H1 (cell line): ENCODE measurements at regions not wholly inside any gene's neighbourhood (a gene's known extent, or its start where the extent isn't known, plus 50 kb on each side); places are given as distances from the start of the nearest gene placed in this dataset.

Source experiments
- CTCF ChIA-PET: fragments of 300-600 bp; sonication (Branson Sonifier 250); formaldehyde crosslinking; loops from one replicate; lab custom pipeline; 2021; ENCODE audit not compliant: partially characterized antibody; lab: Charles Lee
- POLR2A ChIA-PET: fragments of 300-600 bp; sonication (Branson Sonifier 250); formaldehyde crosslinking; loops from one replicate; lab custom pipeline; 2021; ENCODE audit warnings: inconsistent platforms; ENCODE audit not compliant: partially characterized antibody; lab: Charles Lee
- DNase-seq, 2 experiments: peaks; one replicate each; pipeline versions ENCODE4 v3.0.0 to v3.0.0-alpha.2; 2010 to 2022; ENCODE audit warnings: low spot score in 2 of 2, low read depth in 1 of 2, mixed read lengths in 1 of 2
- FAIRE-seq: peaks from 2 replicates; lab custom pipeline; 2011; peaks lifted over from hg19 to GRCh38; lab: Jason Lieb, UNC
- H2AFZ ChIP-seq: 2 replicates; pipeline ENCODE4 v1.8.1; 2012; ENCODE audit warnings: low read length, inconsistent platforms
- H2AK5ac ChIP-seq: 2 replicates; pipeline ENCODE4 v1.6.1; 2013; ENCODE audit warnings: low read depth, low read length
- H2BK120ac ChIP-seq: replicated peaks from 2 replicates; pipeline ENCODE3; 2013; ENCODE audit warnings: low read depth, low read length, inconsistent platforms
- H2BK12ac ChIP-seq: 2 replicates; pipeline ENCODE4 v1.6.1; 2013; ENCODE audit warnings: low read depth, low read length
- H2BK15ac ChIP-seq: 2 replicates; pipeline ENCODE4 v1.6.1; 2013; ENCODE audit warnings: low read length
- H2BK20ac ChIP-seq: 2 replicates; pipeline ENCODE4 v1.6.1; 2013; ENCODE audit warnings: low read length
- H2BK5ac ChIP-seq: 2 replicates; pipeline ENCODE4 v1.6.1; 2013; ENCODE audit warnings: low read depth, low read length
- H3K14ac ChIP-seq: 2 replicates; pipeline ENCODE4 v1.6.1; 2013; ENCODE audit warnings: inconsistent platforms; ENCODE audit not compliant: insufficient read length
- H3K18ac ChIP-seq: 2 replicates; pipeline ENCODE4 v1.6.1; 2013; ENCODE audit warnings: low read length; ENCODE audit errors: extremely low read depth
- H3K23ac ChIP-seq: 2 replicates; pipeline ENCODE4 v1.6.1; 2013; ENCODE audit warnings: inconsistent platforms; ENCODE audit not compliant: insufficient read length
- H3K23me2 ChIP-seq: 2 replicates; pipeline ENCODE4 v1.6.1; 2013; ENCODE audit warnings: low read depth, low read length
- H3K27ac ChIP-seq: 2 replicates; pipeline ENCODE4 v1.6.1; 2011; ENCODE audit warnings: low read depth, low read length, inconsistent platforms
- H3K27me3 ChIP-seq, 4 experiments: replicated peaks in 1 of 4; 1 replicate in 1 of 4; 2 replicates in 3 of 4; pipeline versions ENCODE4 v1.6.1 to v1.8.1; 2011 to 2013; ENCODE audit warnings: low read length in 3 of 4, mild to moderate bottlenecking in 3 of 4, inconsistent platforms in 2 of 4, mixed read lengths in 2 of 4, moderate library complexity in 1 of 4; ENCODE audit not compliant: control insufficient read depth in 3 of 4, insufficient read depth in 3 of 4; ENCODE audit errors: extremely low read depth in 1 of 4
- H3K36me3 ChIP-seq, 4 experiments: 2 replicates each; pipeline versions ENCODE4 v1.6.1 to v1.8.1; 2011 to 2013; ENCODE audit warnings: mild to moderate bottlenecking in 4 of 4, low read length in 3 of 4, moderate library complexity in 2 of 4, control low read depth in 1 of 4, inconsistent platforms in 1 of 4; ENCODE audit not compliant: insufficient read depth in 4 of 4, control insufficient read depth in 2 of 4
- H3K4ac ChIP-seq: replicated peaks from 2 replicates; pipeline ENCODE3; 2013; ENCODE audit warnings: low read length, low read depth, mixed read lengths, inconsistent platforms; ENCODE audit not compliant: insufficient read length
- H3K4me1 ChIP-seq, 4 experiments: replicated peaks in 1 of 4; 1 replicate in 1 of 4; 2 replicates in 3 of 4; pipeline versions ENCODE4 v1.6.1 to v1.8.1; 2011 to 2013; ENCODE audit warnings: low read length in 3 of 4, inconsistent platforms in 2 of 4, mixed read lengths in 1 of 4; ENCODE audit not compliant: insufficient read depth in 4 of 4, control insufficient read depth in 3 of 4
- H3K4me2 ChIP-seq, 2 experiments: 2 replicates each; pipeline versions ENCODE4 v1.6.1 to v1.8.1; 2011 to 2013; ENCODE audit warnings: low read depth in 2 of 2, low read length in 2 of 2, control low read depth in 1 of 2, inconsistent platforms in 1 of 2, mild to moderate bottlenecking in 1 of 2; ENCODE audit not compliant: insufficient read depth in 1 of 2
- H3K4me3 ChIP-seq, 4 experiments: fragments of 200-600, 300-600 bp in 1 of 4; sonication (generic), shearing (Covaris generic), sonication (Bioruptor Twin) in 1 of 4; 2 replicates each; pipeline versions ENCODE4 v1.5.1 to v1.8.1; 2011 to 2016; ENCODE audit warnings: low read length in 4 of 4, low read depth in 3 of 4, control low read depth in 2 of 4, inconsistent platforms in 2 of 4, mild to moderate bottlenecking in 2 of 4, mixed read lengths in 1 of 4, moderate library complexity in 1 of 4; ENCODE audit not compliant: insufficient read depth in 2 of 4; ENCODE audit errors: extremely low read depth in 1 of 4
- H3K56ac ChIP-seq: replicated peaks from 2 replicates; pipeline ENCODE3; 2013; ENCODE audit warnings: low read depth, mild to moderate bottlenecking, mixed read lengths, low read length, inconsistent platforms; ENCODE audit not compliant: insufficient read length
- H3K79me1 ChIP-seq: 2 replicates; pipeline ENCODE4 v1.6.1; 2013; ENCODE audit warnings: low read depth, low read length, control low read depth
- H3K79me2 ChIP-seq, 2 experiments: 2 replicates each; pipeline versions ENCODE4 v1.6.1 to v1.8.1; 2012 to 2013; ENCODE audit warnings: low read length in 2 of 2, mild to moderate bottlenecking in 2 of 2, inconsistent platforms in 1 of 2; ENCODE audit not compliant: insufficient read depth in 2 of 2, control insufficient read depth in 1 of 2
- H3K9ac ChIP-seq, 4 experiments: replicated peaks in 1 of 4; 1 replicate in 1 of 4; 2 replicates in 3 of 4; pipeline versions ENCODE4 v1.6.1 to v1.8.1; 2011 to 2013; ENCODE audit warnings: low read depth in 3 of 4, low read length in 3 of 4, control low read depth in 2 of 4, mild to moderate bottlenecking in 2 of 4, moderate library complexity in 2 of 4, inconsistent platforms in 1 of 4; ENCODE audit errors: extremely low read depth in 1 of 4
- H3K9me3 ChIP-seq, 2 experiments: 2 replicates each; pipeline versions ENCODE4 v1.6.1 to v1.8.1; 2012 to 2013; ENCODE audit warnings: mild to moderate bottlenecking in 2 of 2, moderate library complexity in 2 of 2, control low read depth in 1 of 2, inconsistent platforms in 1 of 2, low read depth in 1 of 2, low read length in 1 of 2, mixed read lengths in 1 of 2; ENCODE audit not compliant: insufficient read depth in 2 of 2
- H4K20me1 ChIP-seq, 2 experiments: replicated peaks in 1 of 2; 2 replicates each; pipeline versions ENCODE3 to v1.8.1; 2011 to 2013; ENCODE audit warnings: inconsistent platforms in 2 of 2, low read length in 2 of 2, mild to moderate bottlenecking in 1 of 2; ENCODE audit not compliant: insufficient read depth in 2 of 2, control insufficient read depth in 1 of 2
- H4K5ac ChIP-seq: 2 replicates; pipeline ENCODE4 v1.6.1; 2013; ENCODE audit warnings: low read length, low read depth, mixed read lengths, inconsistent platforms; ENCODE audit not compliant: insufficient read length
- H4K8ac ChIP-seq: 2 replicates; pipeline ENCODE4 v1.8.0; 2013; ENCODE audit warnings: mild to moderate bottlenecking, moderate library complexity, low read length, inconsistent platforms; ENCODE audit not compliant: insufficient read depth; ENCODE audit errors: extremely low read depth
- H4K91ac ChIP-seq: replicated peaks from 2 replicates; pipeline ENCODE3; 2013; ENCODE audit warnings: low read length, mixed read lengths, inconsistent platforms; ENCODE audit not compliant: insufficient read length
- CEBPB ChIP-seq: IDR thresholded peaks from 2 replicates; pipeline ENCODE4 v1.6.1; 2012; ENCODE audit warnings: low read depth, low read length
- KDM5A ChIP-seq: fragments of 200-600 bp; IDR thresholded peaks from 2 replicates; pipeline ENCODE4 v1.7.1; 2012; ENCODE audit warnings: mild to moderate bottlenecking, low read length, inconsistent platforms, mixed read lengths
- POLR2A ChIP-seq, 2 experiments: IDR thresholded peaks; 1 replicate in 1 of 2; 2 replicates in 1 of 2; pipeline ENCODE4 v1.6.1; 2011; ENCODE audit warnings: low read depth in 2 of 2, low read length in 2 of 2, mild to moderate bottlenecking in 2 of 2; ENCODE audit errors: control extremely low read depth in 1 of 2
- SP4 ChIP-seq: IDR thresholded peaks from 2 replicates; pipeline ENCODE4 v1.6.1; 2012; ENCODE audit warnings: low read length, inconsistent platforms
- WGBS, 2 experiments: shearing (Covaris generic) in 1 of 2; methylation state at CpG; one replicate each; pipeline versions ENCODE4 v1.1.6 to v1.1.7; 2013 to 2015; ENCODE audit warnings: low lambda C conversion rate in 2 of 2, mixed read lengths in 2 of 2, inconsistent platforms in 1 of 2, low coverage in 1 of 2, missing lambda C conversion rate in 1 of 2; ENCODE audit not compliant: insufficient replicate concordance in 2 of 2, insufficient coverage in 1 of 2, insufficient read length in 1 of 2; ENCODE audit errors: extremely low coverage in 1 of 2, missing lambda C conversion rate in 1 of 2; 5-methylcytosine and 5-hydroxymethylcytosine counted together

- Histone ChIP-seq H3K27me3 (no peaks in the 10 kb centered on the region), H3K4me2 (no peak overlapping the region), H3K27ac (no peak overlapping the region), H4K20me1 (no peaks in the 10 kb centered on the region), H3K9me3 (no peaks in the 10 kb centered on the region), H2AK5ac (no peak overlapping the region), H3K79me1 (no peaks in the 10 kb centered on the region), H3K9ac (no peak overlapping the region), H2AFZ (no peak overlapping the region), H3K23ac (no peak overlapping the region), H3K79me2 (no peaks in the 10 kb centered on the region), H4K91ac (no peak overlapping the region), H3K23me2 (no peaks in the 10 kb centered on the region), H2BK120ac (no peak overlapping the region), H3K4ac (no peak overlapping the region), H2BK5ac (no peak overlapping the region), H3K56ac (no peak overlapping the region), H4K5ac (no peak overlapping the region), H3K4me3 (no peak overlapping the region), H2BK20ac (no peak overlapping the region), H2BK15ac (no peak overlapping the region), H3K18ac (no peak overlapping the region), H3K14ac (no peak overlapping the region), H2BK12ac (no peak overlapping the region), H3K4me1 (no peaks in the 10 kb centered on the region), H3K36me3 (no peaks in the 10 kb centered on the region), H4K8ac (no peak overlapping the region)
- POLR2A ChIA-PET = interaction anchor here (0.6 kb wide), 1 partner anchor 16 kb away, joined by 3 read pairs; no protein-coding TSS in a partner anchor
- 93% methylated on average over 3 of the region's 9 CpGs; no CpG with 5 or more reads in 1 of the 2 experiments for WGBS, 2 experiments
- CTCF ChIA-PET = interaction anchor here (0.9 to 1.3 kb wide), 2 partner anchors 9 to 58 kb away, joined by 3 to 4 read pairs; no protein-coding TSS in a partner anchor
- no peak for DNase-seq
- TF ChIP-seq POLR2A (IDR thresholded peaks at IDR 0.05; ENCODE audit: control extremely low read depth in 1 of 2, low read depth in 2 of 2, low read length in 2 of 2) (no peak), KDM5A (no peak), SP4 (no peak), CEBPB (no peak)
- FAIRE-seq = no peak
Observed at GRCh38 chr14:56416213-56416612, 163.4 kb upstream of the TMEM260 start.
